A549 (cell line): ENCODE measurements at regions not wholly inside any gene's neighbourhood (a gene's known extent, or its start where the extent isn't known, plus 50 kb on each side); places are given as distances from the start of the nearest gene placed in this dataset.
A peak's percentile ranks its signal among the peaks of the same experiment; 100 is the strongest.

ENCODE experiments used
- ATAC-seq, 2 experiments: fragments of 200-7000 bp in 1 of 2; fragments of >200 bp in 1 of 2; cut with Nextera tagmentation in 1 of 2; cut with Tn5 transposase in 1 of 2; 3 replicates each; pipeline versions ENCODE4 v1.8.0 to v1.9.1; 2018 to 2020; ENCODE audit warnings: mild to moderate bottlenecking in 1 of 2, moderate library complexity in 1 of 2
- CTCF ChIA-PET: fragments of 300-600 bp; sonication (Branson Sonifier 250); formaldehyde crosslinking; extraction: SDS; loops from one replicate; lab custom pipeline; 2021; ENCODE audit warnings: antibody characterized with exemption, inconsistent platforms; lab: Yijun Ruan, JAX
- POLR2A ChIA-PET: fragments of 350-600 bp; formaldehyde crosslinking; extraction: SDS; loops from one replicate; lab custom pipeline; 2021; ENCODE audit warnings: antibody characterized with exemption, inconsistent platforms; lab: Yijun Ruan, JAX
- DNase-seq, 2 experiments: peaks; one replicate each; pipeline versions ENCODE4 v3.0.0 to v3.0.0-alpha.2; 2011 to 2016; ENCODE audit warnings: low read depth in 1 of 2, low spot score in 1 of 2
- FAIRE-seq: peaks from 2 replicates; lab custom pipeline; 2011; peaks lifted over from hg19 to GRCh38; lab: Jason Lieb, UNC
- H3K27ac ChIP-seq, 2 experiments: fragments of >200 bp; sonication (Bioruptor Twin); formaldehyde crosslinking; 3 replicates each; pipeline ENCODE4 v1.5.1; 2016 to 2017
- H3K4me1 ChIP-seq: fragments of >200 bp; sonication (Bioruptor Twin); formaldehyde crosslinking; 3 replicates; pipeline ENCODE4 v1.6.1; 2016
- H3K4me2 ChIP-seq: fragments of >200 bp; sonication (Bioruptor Twin); formaldehyde crosslinking; 3 replicates; pipeline ENCODE4 v1.6.1; 2016
- H3K4me3 ChIP-seq: fragments of >200 bp; sonication (Bioruptor Twin); formaldehyde crosslinking; 3 replicates; pipeline ENCODE4 v1.5.1; 2016
- H3K9me3 ChIP-seq: fragments of >200 bp; sonication (Bioruptor Twin); formaldehyde crosslinking; 3 replicates; pipeline ENCODE4 v1.6.1; 2016
- CHD2 ChIP-seq: fragments of 150-350 bp; IDR thresholded peaks from 2 replicates; pipeline ENCODE4 v1.6.1; 2014; ENCODE audit warnings: low read length; ENCODE audit not compliant: partially characterized antibody
- CHD4 ChIP-seq: fragments of 200-600 bp; sonication (generic); IDR thresholded peaks from 2 replicates; pipeline ENCODE4 v1.6.1; 2016; ENCODE audit warnings: antibody characterized with exemption, mild to moderate bottlenecking, borderline replicate concordance
- FOSL2 ChIP-seq, 2 experiments: fragments of 450-650 bp in 1 of 2; fragments of >200 bp in 1 of 2; sonication (Bioruptor Twin) in 1 of 2; formaldehyde crosslinking; IDR thresholded peaks; 2 replicates each; pipeline versions ENCODE4 v1.5.0 to v1.6.1; 2016 to 2020; ENCODE audit warnings: mild to moderate bottlenecking in 1 of 2, moderate library complexity in 1 of 2
- HOXB13 ChIP-seq: fragments of 250-450 bp; sonication (Bioruptor Pico); IDR thresholded peaks from 2 replicates; pipeline ENCODE4 v1.5.0; 2020; ENCODE audit warnings: low read depth, mild to moderate bottlenecking, moderate library complexity
- HOXB5 ChIP-seq: fragments of 250-450 bp; sonication (Bioruptor Pico); IDR thresholded peaks from 2 replicates; pipeline ENCODE4 v1.5.0; 2020; ENCODE audit warnings: mild to moderate bottlenecking, moderate library complexity
- MAX ChIP-seq: IDR thresholded peaks from 2 replicates; pipeline ENCODE4 v1.6.1; 2012
- MYC ChIP-seq: IDR thresholded peaks from 2 replicates; pipeline ENCODE4 v1.6.1; 2012; ENCODE audit warnings: mild to moderate bottlenecking, inconsistent platforms, low read length, improper control_type of control experiment, borderline replicate concordance
- NFE2L2 ChIP-seq: fragments of 150-350 bp; conservative IDR thresholded peaks from 2 replicates; pipeline ENCODE4 v1.6.1; 2014; ENCODE audit warnings: low read length
- NPAS2 ChIP-seq: fragments of 250-450 bp; sonication (Bioruptor Pico); IDR thresholded peaks from 2 replicates; pipeline ENCODE4 v1.8.0; 2022; ENCODE audit warnings: mild to moderate bottlenecking, moderate library complexity, borderline replicate concordance
- NR3C1 ChIP-seq: fragments of >200 bp; sonication (Bioruptor Twin); formaldehyde crosslinking; IDR thresholded peaks from 3 replicates; pipeline ENCODE4 v1.6.1; 2017
- POLR2AphosphoS2 ChIP-seq: conservative IDR thresholded peaks from 2 replicates; pipeline ENCODE4 v1.6.1; 2012; ENCODE audit warnings: low read length, improper control_type of control experiment, inconsistent platforms
- RARB ChIP-seq: fragments of 250-450 bp; sonication (Bioruptor Pico); IDR thresholded peaks from 2 replicates; pipeline ENCODE4 v1.8.0; 2021; ENCODE audit warnings: mild to moderate bottlenecking, moderate library complexity
- SMC3 ChIP-seq: fragments of >200 bp; sonication (Bioruptor Twin); formaldehyde crosslinking; IDR thresholded peaks from 3 replicates; pipeline ENCODE4 v1.6.1; 2018; ENCODE audit warnings: inconsistent platforms
- ZNF302 ChIP-seq: fragments of 250-450 bp; sonication (Bioruptor Pico); IDR thresholded peaks from 2 replicates; pipeline ENCODE4 v1.9.0; 2021; ENCODE audit warnings: inconsistent platforms, mild to moderate bottlenecking, moderate library complexity
- WGBS: methylation state at CpG from one replicate; pipeline ENCODE4 v1.1.6; 2017; ENCODE audit errors: missing lambda C conversion rate; 5-methylcytosine and 5-hydroxymethylcytosine counted together
- TF ChIP-seq, protein P1 (sequence below): fragments of 200-600 bp; sonication (generic); IDR thresholded peaks from 2 replicates; pipeline ENCODE4 v1.6.1; 2016; ENCODE audit warnings: antibody characterized with exemption, mild to moderate bottlenecking, moderate library complexity
- TF ChIP-seq, protein P2 (sequence below): fragments of >200 bp; sonication (Bioruptor Twin); formaldehyde crosslinking; IDR thresholded peaks from 2 replicates; pipeline ENCODE4 v1.6.1; 2016
- TF ChIP-seq, protein P3 (sequence below): fragments of 450-650 bp; IDR thresholded peaks from 2 replicates; pipeline ENCODE4 v1.6.1; 2014; ENCODE audit warnings: antibody characterized with exemption
- TF ChIP-seq, protein P4 (sequence below): fragments of >200 bp; sonication (Bioruptor Twin); formaldehyde crosslinking; IDR thresholded peaks from 3 replicates; pipeline ENCODE4 v1.6.1; 2016

DNA sequence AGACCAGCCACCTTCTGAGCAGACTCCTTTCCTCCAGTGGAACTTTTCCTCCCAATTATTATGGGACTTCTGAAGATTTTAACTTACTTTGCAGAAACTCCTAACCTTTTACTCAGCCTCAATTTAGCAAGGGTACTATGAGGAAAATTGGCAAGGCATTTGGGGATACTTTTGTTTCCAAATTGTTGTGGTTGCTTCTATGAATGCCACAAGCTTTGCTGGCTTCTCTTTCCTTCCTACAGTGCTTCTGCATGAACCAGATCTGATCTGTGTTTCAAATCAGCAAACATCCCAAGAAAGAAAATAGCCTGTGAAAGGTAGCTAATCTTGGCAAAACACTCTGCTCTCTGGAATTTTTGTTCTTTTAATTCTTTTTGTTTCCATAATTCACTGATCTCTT is 57.3 kb upstream of the TAF11L2 start:
- no peak overlapping the region for H3K4me2 ChIP-seq
- H3K9me3 ChIP-seq: peaks cover 9% of the 10 kb centered on the region; the same call in 1 of the 3 replicates
- no peak overlapping the region for H3K4me3 ChIP-seq
- DNase-seq (no peak), FAIRE-seq (no peak)
- H3K27ac ChIP-seq: no peak overlapping the region
- POLR2A ChIA-PET: no interaction called here
- TF ChIP-seq POLR2AphosphoS2 (no peak), NFE2L2 (no peak), NR3C1 (no peak), NPAS2 (no peak), ZNF302 (CRISPR knock-in tag) (no peak), CHD2 (no peak), MAX (no peak), CHD4 (no peak), HOXB13 (CRISPR knock-in tag) (no peak), RARB (CRISPR knock-in tag) (no peak), HOXB5 (CRISPR knock-in tag) (no peak)
- TF ChIP-seq, protein P1, sequence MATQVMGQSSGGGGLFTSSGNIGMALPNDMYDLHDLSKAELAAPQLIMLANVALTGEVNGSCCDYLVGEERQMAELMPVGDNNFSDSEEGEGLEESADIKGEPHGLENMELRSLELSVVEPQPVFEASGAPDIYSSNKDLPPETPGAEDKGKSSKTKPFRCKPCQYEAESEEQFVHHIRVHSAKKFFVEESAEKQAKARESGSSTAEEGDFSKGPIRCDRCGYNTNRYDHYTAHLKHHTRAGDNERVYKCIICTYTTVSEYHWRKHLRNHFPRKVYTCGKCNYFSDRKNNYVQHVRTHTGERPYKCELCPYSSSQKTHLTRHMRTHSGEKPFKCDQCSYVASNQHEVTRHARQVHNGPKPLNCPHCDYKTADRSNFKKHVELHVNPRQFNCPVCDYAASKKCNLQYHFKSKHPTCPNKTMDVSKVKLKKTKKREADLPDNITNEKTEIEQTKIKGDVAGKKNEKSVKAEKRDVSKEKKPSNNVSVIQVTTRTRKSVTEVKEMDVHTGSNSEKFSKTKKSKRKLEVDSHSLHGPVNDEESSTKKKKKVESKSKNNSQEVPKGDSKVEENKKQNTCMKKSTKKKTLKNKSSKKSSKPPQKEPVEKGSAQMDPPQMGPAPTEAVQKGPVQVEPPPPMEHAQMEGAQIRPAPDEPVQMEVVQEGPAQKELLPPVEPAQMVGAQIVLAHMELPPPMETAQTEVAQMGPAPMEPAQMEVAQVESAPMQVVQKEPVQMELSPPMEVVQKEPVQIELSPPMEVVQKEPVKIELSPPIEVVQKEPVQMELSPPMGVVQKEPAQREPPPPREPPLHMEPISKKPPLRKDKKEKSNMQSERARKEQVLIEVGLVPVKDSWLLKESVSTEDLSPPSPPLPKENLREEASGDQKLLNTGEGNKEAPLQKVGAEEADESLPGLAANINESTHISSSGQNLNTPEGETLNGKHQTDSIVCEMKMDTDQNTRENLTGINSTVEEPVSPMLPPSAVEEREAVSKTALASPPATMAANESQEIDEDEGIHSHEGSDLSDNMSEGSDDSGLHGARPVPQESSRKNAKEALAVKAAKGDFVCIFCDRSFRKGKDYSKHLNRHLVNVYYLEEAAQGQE: no peak
- TF ChIP-seq, protein P2, sequence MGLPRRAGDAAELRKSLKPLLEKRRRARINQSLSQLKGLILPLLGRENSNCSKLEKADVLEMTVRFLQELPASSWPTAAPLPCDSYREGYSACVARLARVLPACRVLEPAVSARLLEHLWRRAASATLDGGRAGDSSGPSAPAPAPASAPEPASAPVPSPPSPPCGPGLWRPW: no peak
- TF ChIP-seq, protein P3, sequence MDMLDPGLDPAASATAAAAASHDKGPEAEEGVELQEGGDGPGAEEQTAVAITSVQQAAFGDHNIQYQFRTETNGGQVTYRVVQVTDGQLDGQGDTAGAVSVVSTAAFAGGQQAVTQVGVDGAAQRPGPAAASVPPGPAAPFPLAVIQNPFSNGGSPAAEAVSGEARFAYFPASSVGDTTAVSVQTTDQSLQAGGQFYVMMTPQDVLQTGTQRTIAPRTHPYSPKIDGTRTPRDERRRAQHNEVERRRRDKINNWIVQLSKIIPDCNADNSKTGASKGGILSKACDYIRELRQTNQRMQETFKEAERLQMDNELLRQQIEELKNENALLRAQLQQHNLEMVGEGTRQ: no peak
- TF ChIP-seq, protein P4, sequence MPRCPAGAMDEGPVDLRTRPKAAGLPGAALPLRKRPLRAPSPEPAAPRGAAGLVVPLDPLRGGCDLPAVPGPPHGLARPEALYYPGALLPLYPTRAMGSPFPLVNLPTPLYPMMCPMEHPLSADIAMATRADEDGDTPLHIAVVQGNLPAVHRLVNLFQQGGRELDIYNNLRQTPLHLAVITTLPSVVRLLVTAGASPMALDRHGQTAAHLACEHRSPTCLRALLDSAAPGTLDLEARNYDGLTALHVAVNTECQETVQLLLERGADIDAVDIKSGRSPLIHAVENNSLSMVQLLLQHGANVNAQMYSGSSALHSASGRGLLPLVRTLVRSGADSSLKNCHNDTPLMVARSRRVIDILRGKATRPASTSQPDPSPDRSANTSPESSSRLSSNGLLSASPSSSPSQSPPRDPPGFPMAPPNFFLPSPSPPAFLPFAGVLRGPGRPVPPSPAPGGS: no peak
- TF ChIP-seq, all 56 proteins: peak for 0
- peaks cover 23% of the 10 kb centered on the region for H3K4me1 ChIP-seq
- ATAC-seq: no peak
- CTCF ChIA-PET: no interaction called here

GRCh38 chr5:17441351-17441750 is 56.7 kb upstream of the TAF11L2 start:
- Histone ChIP-seq H3K4me2 (0 out of 3 replicates have a peak overlapping the region, but pooled peaks have one; percentile 18), H3K27ac (no peak overlapping the region; a peak in 1 of 6 replicates), H3K4me3 (no peak overlapping the region), H3K4me1 (peaks cover 23% of the 10 kb centered on the region)
- ATAC-seq (peak in 1 of 2 experiments; percentile 82; a peak in 3 of 6 replicates), FAIRE-seq (no peak)
- POLR2A ChIA-PET: no interaction called here
- 31% methylated on average over 3 of the region's 3 CpGs for WGBS
- TF ChIP-seq FOSL2 (IDR thresholded peaks at IDR 0.05): 0 out of 2 replicates have a peak, but pooled peaks have one; percentile 15
- TF ChIP-seq FOSL2 (CRISPR knock-in tag; IDR thresholded peaks at IDR 0.05): no peak
- no peak for TF ChIP-seq SMC3
- TF ChIP-seq CHD2: no peak
- TF ChIP-seq MYC: no peak
- TF ChIP-seq, all 56 proteins: peak for 1
- peaks cover 9% of the 10 kb centered on the region; the same call in 1 of the 3 replicates for H3K9me3 ChIP-seq
- DNase-seq: peak in 1 of 2 experiments; percentile 36
- CTCF ChIA-PET: no interaction called here
